NT2/D1 (cell line): ENCODE measurements at regions not wholly inside any gene's neighbourhood (a gene's known extent, or its start where the extent isn't known, plus 50 kb on each side); places are given as distances from the start of the nearest gene placed in this dataset.

Source experiments
- DNase-seq: peaks from one replicate; pipeline ENCODE4 v3.0.0-alpha.2; 2011; ENCODE audit warnings: low read depth, low spot score
- H3K27me3 ChIP-seq: 2 replicates; pipeline ENCODE4 v1.6.0; 2011; ENCODE audit warnings: mild to moderate bottlenecking; ENCODE audit not compliant: insufficient read length, insufficient read depth
- H3K36me3 ChIP-seq: 2 replicates; pipeline ENCODE4 v1.6.1; 2011; ENCODE audit warnings: mild to moderate bottlenecking, low read length, mixed read lengths; ENCODE audit not compliant: insufficient read depth, insufficient read length
- H3K4me1 ChIP-seq: 2 replicates; pipeline ENCODE4 v1.5.1; 2011; ENCODE audit not compliant: insufficient read depth, insufficient read length
- H3K4me3 ChIP-seq: 2 replicates; pipeline ENCODE4 v1.5.1; 2011; ENCODE audit warnings: low read depth; ENCODE audit not compliant: insufficient read length
- H3K9ac ChIP-seq: 2 replicates; pipeline ENCODE4 v1.6.0; 2011; ENCODE audit warnings: low read depth; ENCODE audit not compliant: insufficient read length
- H3K9me3 ChIP-seq: 2 replicates; pipeline ENCODE4 v1.5.1; 2011; ENCODE audit warnings: mild to moderate bottlenecking, low read length; ENCODE audit not compliant: insufficient read depth
- SUZ12 ChIP-seq: IDR thresholded peaks from 2 replicates; pipeline ENCODE4 v1.6.1; 2011; ENCODE audit not compliant: insufficient read length, insufficient read depth; ENCODE audit errors: extremely low read depth
- YY1 ChIP-seq: IDR thresholded peaks from 2 replicates; pipeline ENCODE4 v1.6.1; 2011; ENCODE audit not compliant: insufficient read length, insufficient read depth
- ZNF274 ChIP-seq: IDR thresholded peaks from 2 replicates; pipeline ENCODE4 v1.6.1; 2011; ENCODE audit warnings: mild to moderate bottlenecking, low read depth, low read length

GRCh38 chr2:139669675-139670074, 889.5 kb upstream of the NXPH2 start:
- no peaks in the 10 kb centered on the region for H3K27me3 ChIP-seq
- no peak overlapping the region for H3K9ac ChIP-seq
- no peaks in the 10 kb centered on the region for H3K36me3 ChIP-seq
- no peak overlapping the region for H3K4me3 ChIP-seq
- no peaks in the 10 kb centered on the region for H3K4me1 ChIP-seq
- H3K9me3 ChIP-seq: 0 out of 2 replicates have a peak, but pooled peaks cover 3% of the 10 kb centered on the region
- TF ChIP-seq YY1 (no peak), SUZ12 (no peak), ZNF274 (no peak)
- DNase-seq: no peak

GRCh38 chr2:139652385-139652784, 872.2 kb upstream of the NXPH2 start:
- Histone ChIP-seq H3K36me3 (no peaks in the 10 kb centered on the region), H3K27me3 (no peaks in the 10 kb centered on the region), H3K9me3 (no peaks in the 10 kb centered on the region), H3K4me1 (no peaks in the 10 kb centered on the region), H3K9ac (no peak overlapping the region), H3K4me3 (no peak overlapping the region)
- DNase-seq: no peak
- TF ChIP-seq SUZ12 (no peak), YY1 (no peak), ZNF274 (no peak)

GRCh38 chr2:139645617-139646016, 865.4 kb upstream of the NXPH2 start:
- Histone ChIP-seq H3K9ac (no peak overlapping the region), H3K36me3 (no peaks in the 10 kb centered on the region), H3K4me3 (no peak overlapping the region), H3K4me1 (no peaks in the 10 kb centered on the region), H3K27me3 (no peaks in the 10 kb centered on the region), H3K9me3 (no peaks in the 10 kb centered on the region; the same call in 1 of the 2 replicates)
- no peak for DNase-seq
- TF ChIP-seq ZNF274 (no peak), YY1 (no peak), SUZ12 (no peak)

GRCh38 chr2:139643139-139643538, 862.9 kb upstream of the NXPH2 start:
- no peak overlapping the region for H3K9ac ChIP-seq
- TF ChIP-seq YY1 (no peak), SUZ12 (no peak), ZNF274 (no peak)

GRCh38 chr2:139631966-139632365, 851.8 kb upstream of the NXPH2 start:
- no peak for TF ChIP-seq SUZ12
- TF ChIP-seq YY1: no peak
- TF ChIP-seq ZNF274: no peak
- DNase-seq: no peak
- no peaks in the 10 kb centered on the region for H3K27me3 ChIP-seq

More at GRCh38 chr2:139643139-139643538, 862.9 kb upstream of the NXPH2 start:
- Histone ChIP-seq H3K36me3 (no peaks in the 10 kb centered on the region), H3K9me3 (no peaks in the 10 kb centered on the region; the same call in 1 of the 2 replicates), H3K4me3 (no peak overlapping the region), H3K27me3 (no peaks in the 10 kb centered on the region), H3K4me1 (no peaks in the 10 kb centered on the region)
- no peak for DNase-seq

GRCh38 chr2:139628931-139629330, 848.7 kb upstream of the NXPH2 start:
- H3K9ac ChIP-seq: no peak overlapping the region
- TF ChIP-seq YY1 (no peak), ZNF274 (no peak), SUZ12 (no peak)

More at GRCh38 chr2:139631966-139632365, 851.8 kb upstream of the NXPH2 start:
- H3K4me1 ChIP-seq: no peaks in the 10 kb centered on the region
- H3K9me3 ChIP-seq: no peaks in the 10 kb centered on the region
- no peak overlapping the region for H3K9ac ChIP-seq
- H3K36me3 ChIP-seq: no peaks in the 10 kb centered on the region
- no peak overlapping the region for H3K4me3 ChIP-seq

GRCh38 chr2:139626128-139626527, 845.9 kb upstream of the NXPH2 start:
- no peak for DNase-seq
- no peak overlapping the region for H3K9ac ChIP-seq
- TF ChIP-seq YY1: no peak
- no peak for TF ChIP-seq SUZ12
- TF ChIP-seq ZNF274: no peak
- H3K27me3 ChIP-seq: no peaks in the 10 kb centered on the region
- no peaks in the 10 kb centered on the region for H3K36me3 ChIP-seq
- H3K9me3 ChIP-seq: no peaks in the 10 kb centered on the region
- no peaks in the 10 kb centered on the region for H3K4me1 ChIP-seq
- no peak overlapping the region for H3K4me3 ChIP-seq

More at GRCh38 chr2:139628931-139629330, 848.7 kb upstream of the NXPH2 start:
- Histone ChIP-seq H3K4me1 (no peaks in the 10 kb centered on the region), H3K4me3 (no peak overlapping the region), H3K36me3 (no peaks in the 10 kb centered on the region), H3K9me3 (no peaks in the 10 kb centered on the region), H3K27me3 (no peaks in the 10 kb centered on the region)
- DNase-seq: no peak

- Histone ChIP-seq H3K9me3 (no peaks in the 10 kb centered on the region; the same call in 1 of the 2 replicates), H3K27me3 (no peaks in the 10 kb centered on the region), H3K36me3 (no peaks in the 10 kb centered on the region), H3K9ac (no peak overlapping the region), H3K4me3 (no peak overlapping the region), H3K4me1 (no peaks in the 10 kb centered on the region)
- TF ChIP-seq SUZ12 (no peak), ZNF274 (no peak), YY1 (no peak)
- DNase-seq: no peak
Observed at GRCh38 chr2:139622691-139623090, 842.5 kb upstream of the NXPH2 start.
